HEK293T (cell line): ENCODE measurements at regions not wholly inside any gene's neighbourhood (a gene's known extent, or its start where the extent isn't known, plus 50 kb on each side); places are given as distances from the start of the nearest gene placed in this dataset.

Experiments used
- CTCF ChIA-PET: fragments of 350-600 bp; formaldehyde crosslinking; extraction: SDS; loops from one replicate; lab custom pipeline; 2021; ENCODE audit warnings: antibody characterized with exemption, inconsistent platforms; lab: Yijun Ruan, JAX
- POLR2A ChIA-PET: fragments of 350-600 bp; formaldehyde crosslinking; extraction: SDS; loops from one replicate; lab custom pipeline; 2020; ENCODE audit warnings: antibody characterized with exemption, inconsistent platforms; lab: Yijun Ruan, JAX
- DNase-seq: peaks from one replicate; pipeline ENCODE4 v3.0.0; 2012; ENCODE audit warnings: mixed read lengths; ENCODE audit errors: extremely low spot score
- ARNT ChIP-seq: fragments of 450-650 bp; IDR thresholded peaks from 2 replicates; pipeline ENCODE4 v1.6.1; 2017; ENCODE audit warnings: mild to moderate bottlenecking
- BHLHE40 ChIP-seq: fragments of 450-650 bp; IDR thresholded peaks from 2 replicates; pipeline ENCODE4 v1.6.1; 2016; ENCODE audit warnings: mild to moderate bottlenecking, moderate library complexity, borderline replicate concordance
- CTBP1 ChIP-seq: fragments of 450-650 bp; IDR thresholded peaks from 2 replicates; pipeline ENCODE4 v1.6.1; 2016; ENCODE audit warnings: borderline replicate concordance
- ELF4 ChIP-seq: fragments of 450-650 bp; IDR thresholded peaks from 2 replicates; pipeline ENCODE4 v1.6.1; 2017; ENCODE audit warnings: antibody characterized with exemption
- FOXA1 ChIP-seq: fragments of 450-650 bp; IDR thresholded peaks from 2 replicates; pipeline ENCODE4 v1.6.1; 2016; ENCODE audit warnings: mild to moderate bottlenecking
- FOXK2 ChIP-seq: fragments of 450-650 bp; IDR thresholded peaks from 2 replicates; pipeline ENCODE4 v1.6.1; 2016; ENCODE audit warnings: mild to moderate bottlenecking
- FOXM1 ChIP-seq: fragments of 450-650 bp; IDR thresholded peaks from 2 replicates; pipeline ENCODE4 v1.6.1; 2017; ENCODE audit warnings: mild to moderate bottlenecking, borderline replicate concordance
- HDGF ChIP-seq: fragments of 450-650 bp; IDR thresholded peaks from 2 replicates; pipeline ENCODE4 v1.6.1; 2017; ENCODE audit warnings: antibody characterized with exemption, borderline replicate concordance
- L3MBTL2 ChIP-seq: fragments of 450-650 bp; conservative IDR thresholded peaks from 2 replicates; pipeline ENCODE4 v1.6.1; 2016; ENCODE audit warnings: mild to moderate bottlenecking
- LEF1 ChIP-seq: fragments of 450-650 bp; IDR thresholded peaks from 2 replicates; pipeline ENCODE4 v1.6.1; 2017; ENCODE audit warnings: mild to moderate bottlenecking, borderline replicate concordance
- NFRKB ChIP-seq: fragments of 450-650 bp; IDR thresholded peaks from 2 replicates; pipeline ENCODE4 v1.6.1; 2016; ENCODE audit warnings: mild to moderate bottlenecking, moderate library complexity
- PKNOX1 ChIP-seq: fragments of 450-650 bp; IDR thresholded peaks from 2 replicates; pipeline ENCODE4 v1.6.1; 2016
- SP1 ChIP-seq: fragments of 450-650 bp; IDR thresholded peaks from 2 replicates; pipeline ENCODE4 v1.6.1; 2017
- SUZ12 ChIP-seq: fragments of 450-650 bp; IDR thresholded peaks from 2 replicates; pipeline ENCODE4 v1.6.1; 2016; ENCODE audit warnings: mild to moderate bottlenecking
- TARDBP ChIP-seq: fragments of 450-650 bp; IDR thresholded peaks from 2 replicates; pipeline ENCODE4 v1.6.1; 2016
- ZNF384 ChIP-seq: fragments of 450-650 bp; IDR thresholded peaks from 2 replicates; pipeline ENCODE4 v1.6.1; 2016

- TF ChIP-seq PKNOX1: no peak
- TF ChIP-seq LEF1: no peak
- TF ChIP-seq FOXK2: no peak
- ChIA-PET POLR2A (no interaction called here), CTCF (no interaction called here)
- DNase-seq: no peak
These were observed 169.0 kb upstream of the GRIA1 start for GRCh38 chr5:153321478-153321877.

GRCh38 chr5:153340139-153340538, 150.3 kb upstream of the GRIA1 start:
- TF ChIP-seq FOXA1: no peak
- no peak for TF ChIP-seq FOXM1
- no peak for TF ChIP-seq ELF4
- TF ChIP-seq LEF1: no peak
- TF ChIP-seq L3MBTL2: no peak
- no peak for TF ChIP-seq PKNOX1
- no peak for TF ChIP-seq SP1
- no peak for TF ChIP-seq NFRKB
- no peak for TF ChIP-seq BHLHE40
- no peak for TF ChIP-seq SUZ12
- no peak for TF ChIP-seq FOXK2
- ChIA-PET POLR2A (no interaction called here), CTCF (no interaction called here)
- DNase-seq: no peak

GRCh38 chr5:153340738-153341137, 149.7 kb upstream of the GRIA1 start:
- DNase-seq: no peak
- ChIA-PET POLR2A (no interaction called here), CTCF (no interaction called here)
- TF ChIP-seq FOXM1: no peak
- no peak for TF ChIP-seq FOXK2
- no peak for TF ChIP-seq PKNOX1
- no peak for TF ChIP-seq CTBP1
- TF ChIP-seq SUZ12: no peak
- no peak for TF ChIP-seq BHLHE40
- no peak for TF ChIP-seq LEF1
- TF ChIP-seq NFRKB: no peak
- TF ChIP-seq ELF4: no peak
- TF ChIP-seq SP1: no peak
- no peak for TF ChIP-seq ARNT
- no peak for TF ChIP-seq HDGF
- TF ChIP-seq ZNF384: no peak
- no peak for TF ChIP-seq FOXA1
- TF ChIP-seq TARDBP: no peak
- no peak for TF ChIP-seq L3MBTL2

GRCh38 chr5:153342487-153342886, 148.0 kb upstream of the GRIA1 start:
- ChIA-PET POLR2A (no interaction called here), CTCF (no interaction called here)
- no peak for TF ChIP-seq NFRKB
- no peak for TF ChIP-seq ELF4
- TF ChIP-seq L3MBTL2: no peak
- no peak for TF ChIP-seq FOXA1
- no peak for TF ChIP-seq FOXK2
- no peak for TF ChIP-seq SUZ12
- no peak for TF ChIP-seq LEF1
- no peak for TF ChIP-seq ARNT
- no peak for TF ChIP-seq SP1
- no peak for TF ChIP-seq TARDBP
- TF ChIP-seq PKNOX1: no peak
- TF ChIP-seq CTBP1: no peak
- no peak for TF ChIP-seq HDGF
- no peak for TF ChIP-seq ZNF384
- no peak for TF ChIP-seq BHLHE40
- TF ChIP-seq FOXM1: no peak
- no peak for DNase-seq

- no peak for DNase-seq
- POLR2A ChIA-PET: no interaction called here
- CTCF ChIA-PET: no interaction called here
- TF ChIP-seq NFRKB (no peak), TARDBP (no peak), SP1 (no peak), LEF1 (no peak)
These were observed 142.9 kb upstream of the GRIA1 start for GRCh38 chr5:153347611-153348010.

GRCh38 chr5:153350175-153350883, 140.1 kb upstream of the GRIA1 start:
- no peak for DNase-seq
- POLR2A ChIA-PET: no interaction called here
- CTCF ChIA-PET: no interaction called here
- TF ChIP-seq SP1 (no peak), ARNT (no peak), CTBP1 (no peak), NFRKB (no peak), LEF1 (no peak), TARDBP (no peak), HDGF (no peak), FOXK2 (no peak), ZNF384 (no peak), PKNOX1 (no peak), BHLHE40 (no peak), FOXM1 (no peak), FOXA1 (no peak), ELF4 (no peak), L3MBTL2 (no peak), SUZ12 (no peak)
